Neural cell (in vitro differentiated cells): ENCODE measurements at regions not wholly inside any gene's neighbourhood (a gene's known extent, or its start where the extent isn't known, plus 50 kb on each side); places are given as distances from the start of the nearest gene placed in this dataset.

Experiments used
- H2AFZ ChIP-seq: fragments of 200-600, 300-800 bp; sonication (generic), shearing (Covaris generic); 2 replicates; pipeline ENCODE4 v1.6.0; 2014; ENCODE audit warnings: low read depth, mild to moderate bottlenecking, antibody characterized with exemption, low read length, moderate library complexity
- H3F3A ChIP-seq: fragments of 200-600 bp; shearing (Covaris generic); 2 replicates; pipeline ENCODE4 v1.6.1; 2016; ENCODE audit warnings: mild to moderate bottlenecking, moderate library complexity, mixed read lengths, antibody characterized with exemption, low read length; ENCODE audit not compliant: insufficient read depth, poor library complexity, severe bottlenecking
- H3K27ac ChIP-seq: fragments of 200-600, 300-800 bp; sonication (generic), shearing (Covaris generic); 2 replicates; pipeline ENCODE4 v1.5.1; 2014; ENCODE audit warnings: mild to moderate bottlenecking, low read length, moderate library complexity
- H3K27me3 ChIP-seq: fragments of 300-800, 200-600 bp; sonication (generic), shearing (Covaris generic); 2 replicates; pipeline ENCODE4 v1.6.0; 2014; ENCODE audit warnings: mild to moderate bottlenecking, low read depth, low read length, moderate library complexity; ENCODE audit not compliant: insufficient read depth
- H3K36me3 ChIP-seq: fragments of 300-800, 200-600 bp; sonication (generic), shearing (Covaris generic); 2 replicates; pipeline ENCODE4 v1.5.1; 2014; ENCODE audit warnings: mild to moderate bottlenecking, antibody characterized with exemption, low read length, moderate library complexity; ENCODE audit not compliant: insufficient read depth
- H3K4me2 ChIP-seq: fragments of 300-800, 200-600 bp; sonication (generic), shearing (Covaris generic); 2 replicates; pipeline ENCODE4 v1.6.0; 2014; ENCODE audit warnings: mild to moderate bottlenecking, low read length
- H3K4me3 ChIP-seq: fragments of 300-800, 200-600 bp; sonication (generic), shearing (Covaris generic); 2 replicates; pipeline ENCODE4 v1.5.1; 2014; ENCODE audit warnings: mild to moderate bottlenecking, low read length, moderate library complexity
- H3K79me2 ChIP-seq: fragments of 200-600 bp; shearing (Covaris generic); replicated peaks from 2 replicates; pipeline ENCODE4 v1.6.0; 2014; ENCODE audit warnings: mild to moderate bottlenecking, low read length, moderate library complexity; ENCODE audit not compliant: insufficient read depth
- H3K9ac ChIP-seq: fragments of 300-800, 200-600 bp; sonication (generic), shearing (Covaris generic); 2 replicates; pipeline ENCODE4 v1.6.1; 2016; ENCODE audit warnings: mild to moderate bottlenecking, low read length, mixed read lengths
- H3K9me2 ChIP-seq: fragments of 200-600 bp; shearing (Covaris generic); 2 replicates; pipeline ENCODE4 v1.6.1; 2016; ENCODE audit warnings: mild to moderate bottlenecking, low read length, mixed read lengths; ENCODE audit not compliant: insufficient read depth
- H3K9me3 ChIP-seq: fragments of 200-600, 300-800 bp; sonication (generic), shearing (Covaris generic); 2 replicates; pipeline ENCODE4 v1.6.1; 2016; ENCODE audit warnings: mild to moderate bottlenecking, mixed run types, low read length, moderate library complexity, mixed read lengths
- H4K20me1 ChIP-seq: fragments of 200-600 bp; shearing (Covaris generic); 2 replicates; pipeline ENCODE4 v1.6.1; 2016; ENCODE audit warnings: mild to moderate bottlenecking, mixed run types; ENCODE audit not compliant: insufficient read depth
- EP300 ChIP-seq: fragments of 450-650 bp; conservative IDR thresholded peaks from 2 replicates; pipeline ENCODE4 v1.6.1; 2014; ENCODE audit warnings: antibody characterized with exemption, mild to moderate bottlenecking, moderate library complexity; ENCODE audit not compliant: poor library complexity, severe bottlenecking
- EZH2 ChIP-seq: fragments of 200-600, 300-800 bp; shearing (Covaris generic), sonication (generic); IDR thresholded peaks from 2 replicates; pipeline ENCODE4 v1.6.1; 2014; ENCODE audit warnings: antibody characterized with exemption, low read length, borderline replicate concordance, mild to moderate bottlenecking; ENCODE audit not compliant: insufficient read depth, poor library complexity, severe bottlenecking
- MXI1 ChIP-seq: fragments of 450-650 bp; conservative IDR thresholded peaks from 2 replicates; pipeline ENCODE4 v1.6.1; 2014; ENCODE audit warnings: antibody characterized with exemption, mild to moderate bottlenecking; ENCODE audit not compliant: poor library complexity, severe bottlenecking
- POLR2AphosphoS5 ChIP-seq: IDR thresholded peaks from 2 replicates; pipeline ENCODE4 v1.6.1; 2012
- RAD21 ChIP-seq: fragments of 450-650 bp; conservative IDR thresholded peaks from 2 replicates; pipeline ENCODE4 v1.6.1; 2014; ENCODE audit warnings: antibody characterized with exemption, mild to moderate bottlenecking, moderate library complexity
- REST ChIP-seq: IDR thresholded peaks from 2 replicates; pipeline ENCODE4 v1.6.1; 2012; ENCODE audit warnings: borderline replicate concordance
- SMC3 ChIP-seq: fragments of 450-650 bp; conservative IDR thresholded peaks from 2 replicates; pipeline ENCODE4 v1.6.1; 2014; ENCODE audit warnings: antibody characterized with exemption, mild to moderate bottlenecking, moderate library complexity; ENCODE audit not compliant: poor library complexity
- TAF1 ChIP-seq: IDR thresholded peaks from 2 replicates; pipeline ENCODE4 v1.6.1; 2012; ENCODE audit warnings: low read depth
- TF ChIP-seq, protein P1 (sequence below): fragments of 450-650 bp; IDR thresholded peaks from 2 replicates; pipeline ENCODE4 v1.5.1; 2014; ENCODE audit warnings: antibody characterized with exemption, mild to moderate bottlenecking, moderate library complexity; ENCODE audit not compliant: poor library complexity, severe bottlenecking

- H2AFZ ChIP-seq = no peak overlapping the region
- H3K9ac ChIP-seq = no peak overlapping the region
- no peak overlapping the region for H3K27ac ChIP-seq
- TF ChIP-seq MXI1 (no peak), POLR2AphosphoS5 (no peak), RAD21 (no peak)
- no peaks in the 10 kb centered on the region for H3K79me2 ChIP-seq
- H3K9me2 ChIP-seq = no peaks in the 10 kb centered on the region
- H4K20me1 ChIP-seq = no peaks in the 10 kb centered on the region
- no peak overlapping the region for H3K4me3 ChIP-seq
- H3K4me2 ChIP-seq = no peak overlapping the region
- H3K9me3 ChIP-seq = no peaks in the 10 kb centered on the region
- no peaks in the 10 kb centered on the region for H3K27me3 ChIP-seq
- H3F3A ChIP-seq = no peaks in the 10 kb centered on the region
- H3K36me3 ChIP-seq = no peaks in the 10 kb centered on the region
Measured at GRCh38 chr21:22925032-22925431, 1926.8 kb downstream of the NCAM2 start.

DNA sequence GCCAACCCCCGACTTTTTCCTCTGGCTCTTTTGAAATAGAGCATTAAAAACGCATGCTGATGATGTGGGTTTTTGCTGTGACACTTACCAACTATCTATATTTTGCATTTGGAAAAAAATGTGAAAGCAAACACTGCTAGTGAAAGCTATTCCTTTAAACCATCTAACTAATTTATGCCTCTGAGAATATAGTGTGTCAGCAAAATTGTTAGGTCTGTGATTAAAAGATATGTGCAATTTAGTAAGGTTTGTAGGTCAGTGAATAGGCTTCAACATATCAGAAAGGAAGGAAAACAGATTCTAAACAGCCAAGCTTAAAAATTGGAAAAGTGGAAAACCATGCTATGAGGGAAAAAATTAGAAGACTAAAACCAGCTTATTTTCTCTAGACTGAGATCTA is 1929.3 kb downstream of the NCAM2 start:
- H3K9me3 ChIP-seq = no peaks in the 10 kb centered on the region
- H3K36me3 ChIP-seq = no peaks in the 10 kb centered on the region
- H4K20me1 ChIP-seq = no peaks in the 10 kb centered on the region
- H3K4me3 ChIP-seq = no peak overlapping the region
- no peak overlapping the region for H3K27ac ChIP-seq
- H3F3A ChIP-seq = no peaks in the 10 kb centered on the region
- H3K9me2 ChIP-seq = no peaks in the 10 kb centered on the region
- TF ChIP-seq, protein P1, sequence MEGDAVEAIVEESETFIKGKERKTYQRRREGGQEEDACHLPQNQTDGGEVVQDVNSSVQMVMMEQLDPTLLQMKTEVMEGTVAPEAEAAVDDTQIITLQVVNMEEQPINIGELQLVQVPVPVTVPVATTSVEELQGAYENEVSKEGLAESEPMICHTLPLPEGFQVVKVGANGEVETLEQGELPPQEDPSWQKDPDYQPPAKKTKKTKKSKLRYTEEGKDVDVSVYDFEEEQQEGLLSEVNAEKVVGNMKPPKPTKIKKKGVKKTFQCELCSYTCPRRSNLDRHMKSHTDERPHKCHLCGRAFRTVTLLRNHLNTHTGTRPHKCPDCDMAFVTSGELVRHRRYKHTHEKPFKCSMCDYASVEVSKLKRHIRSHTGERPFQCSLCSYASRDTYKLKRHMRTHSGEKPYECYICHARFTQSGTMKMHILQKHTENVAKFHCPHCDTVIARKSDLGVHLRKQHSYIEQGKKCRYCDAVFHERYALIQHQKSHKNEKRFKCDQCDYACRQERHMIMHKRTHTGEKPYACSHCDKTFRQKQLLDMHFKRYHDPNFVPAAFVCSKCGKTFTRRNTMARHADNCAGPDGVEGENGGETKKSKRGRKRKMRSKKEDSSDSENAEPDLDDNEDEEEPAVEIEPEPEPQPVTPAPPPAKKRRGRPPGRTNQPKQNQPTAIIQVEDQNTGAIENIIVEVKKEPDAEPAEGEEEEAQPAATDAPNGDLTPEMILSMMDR = no peak
- no peak for TF ChIP-seq SMC3
- no peak for TF ChIP-seq EZH2
- no peak for TF ChIP-seq REST
- TF ChIP-seq TAF1 = no peak
- no peak for TF ChIP-seq MXI1
- no peak for TF ChIP-seq EP300
- TF ChIP-seq POLR2AphosphoS5 = no peak
- TF ChIP-seq RAD21 = no peak
- H3K79me2 ChIP-seq = no peaks in the 10 kb centered on the region
- no peak overlapping the region for H2AFZ ChIP-seq
- no peak overlapping the region for H3K4me2 ChIP-seq
- no peak overlapping the region for H3K9ac ChIP-seq
- H3K27me3 ChIP-seq = no peaks in the 10 kb centered on the region
